ENCODE measurements at regions not wholly inside any gene's neighbourhood (a gene's known extent, or its start where the extent isn't known, plus 50 kb on each side); places are given as distances from the start of the nearest gene placed in this dataset.

DNA sequence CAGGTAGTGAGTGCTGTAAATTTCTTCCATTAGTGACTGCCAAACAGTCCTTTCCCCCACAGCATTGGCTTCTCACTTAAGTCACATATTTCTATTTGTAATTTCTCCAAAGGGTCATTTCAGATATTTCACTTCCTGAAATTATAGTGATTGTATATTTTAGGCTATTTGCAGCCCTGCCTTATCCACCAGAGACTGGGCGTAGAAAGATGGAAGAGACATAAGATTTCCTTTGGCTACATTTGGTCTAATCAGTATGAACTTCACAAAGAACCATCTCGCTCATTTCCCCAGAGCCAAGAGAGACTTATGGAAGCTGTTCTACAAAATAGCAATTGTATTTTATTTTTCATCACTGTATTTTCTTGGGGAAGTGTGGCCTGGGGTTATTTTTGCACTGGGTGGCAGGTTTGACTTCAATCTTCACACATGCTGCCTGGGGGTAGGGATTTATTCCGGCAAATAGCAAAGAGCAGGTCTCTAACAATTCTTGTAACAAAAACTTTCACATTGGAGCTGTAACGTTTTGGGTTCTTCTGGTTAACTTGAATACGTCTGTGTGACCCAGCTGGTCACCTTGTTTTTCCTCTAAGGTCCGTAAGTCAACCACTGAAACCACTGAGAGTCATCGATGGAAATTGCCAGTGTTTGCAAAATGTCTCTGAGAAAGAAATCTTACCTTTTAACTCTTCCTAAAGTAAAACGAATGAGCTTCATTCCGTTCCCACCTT lies 170.6 kb upstream of the SERPINE2 start:
- no peak for DNase-seq

DNA sequence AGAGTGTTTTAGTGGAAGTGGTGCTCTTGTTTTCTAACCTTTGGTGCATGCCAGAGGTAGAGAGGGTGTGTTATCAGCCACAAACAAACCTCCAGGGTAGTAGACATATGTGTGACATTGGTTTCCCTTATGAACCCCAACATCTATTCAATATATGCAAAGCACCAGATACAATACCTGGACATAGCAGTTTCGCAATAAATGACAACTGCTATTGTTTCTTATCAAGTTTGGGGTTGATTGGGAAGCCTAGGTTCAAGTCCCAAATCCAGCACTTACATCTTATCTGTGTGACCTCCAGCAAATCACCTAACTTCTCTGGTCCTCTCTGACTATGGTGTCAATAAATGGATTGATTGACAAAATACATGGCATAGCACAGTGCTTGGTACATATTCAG lies 169.4 kb upstream of the SERPINE2 start:
- DNase-seq, result no peak

DNA sequence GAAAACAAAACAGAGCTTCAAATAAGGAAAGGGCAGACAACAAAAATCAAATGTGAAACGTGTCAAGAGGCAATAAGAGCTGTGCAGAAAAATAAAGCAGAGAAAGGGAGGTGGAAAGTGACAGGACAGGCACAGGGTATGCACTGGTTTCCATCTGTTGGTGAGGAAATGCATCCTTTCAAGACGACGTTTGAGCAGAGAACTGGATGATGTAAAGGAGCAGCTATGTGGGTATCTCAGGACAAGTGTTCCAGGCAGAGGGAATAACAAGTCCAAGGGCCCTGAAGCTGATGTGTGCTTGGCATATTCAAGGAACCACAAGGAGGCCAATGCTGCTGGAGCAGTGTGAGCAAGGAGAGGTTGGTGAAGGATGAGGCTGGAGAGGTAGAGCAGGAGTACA lies 168.9 kb upstream of the SERPINE2 start:
- DNase-seq, result no peak

DNA sequence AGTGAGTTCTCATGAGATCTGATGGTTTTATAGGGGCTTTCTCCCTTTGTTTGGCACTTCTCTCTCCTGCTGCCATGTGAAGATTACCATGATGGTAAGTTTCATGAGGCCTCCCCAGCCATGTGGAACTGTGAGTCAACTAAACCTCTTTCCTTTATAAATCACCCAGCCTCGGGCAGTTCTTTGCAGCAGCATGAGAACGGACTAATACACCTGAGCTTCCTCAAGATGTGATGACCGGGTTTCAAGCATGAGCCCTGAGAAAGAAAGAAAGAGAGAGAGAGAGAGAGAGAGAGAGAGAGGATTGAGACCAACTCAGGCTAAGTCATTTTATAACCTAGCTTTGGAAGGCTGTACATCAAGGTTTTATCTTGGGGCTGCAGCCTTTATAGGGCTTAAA lies 167.7 kb upstream of the SERPINE2 start:
- DNase-seq, result no peak

DNA sequence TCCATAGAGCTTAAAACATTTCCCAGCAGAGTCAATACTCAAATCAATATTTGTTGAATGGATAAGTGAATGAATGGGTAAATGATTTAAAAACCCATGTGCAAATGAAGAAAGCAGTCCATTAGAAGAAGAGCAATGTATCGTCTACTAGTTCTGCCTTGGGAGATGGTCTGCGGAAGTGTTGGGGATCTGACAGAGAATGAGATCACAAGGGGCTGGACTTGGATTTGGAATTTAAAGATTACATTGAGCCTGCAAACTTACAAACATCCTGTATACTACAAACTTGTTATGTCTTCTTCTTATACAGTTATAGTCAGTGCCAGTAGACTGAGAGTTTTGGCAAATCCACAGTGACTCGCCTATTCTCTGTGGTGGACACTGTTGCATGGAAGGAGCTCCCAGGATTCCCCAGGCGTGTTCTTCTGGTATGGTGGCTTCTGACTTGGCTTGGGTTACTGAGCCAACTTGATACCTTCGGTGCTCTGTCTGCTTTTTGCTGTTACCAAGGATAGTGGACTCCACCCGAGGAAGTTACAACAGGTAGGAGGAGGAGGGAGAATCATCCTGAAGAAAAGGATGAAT lies 163.3 kb upstream of the SERPINE2 start:
- DNase-seq, result no peak

DNA sequence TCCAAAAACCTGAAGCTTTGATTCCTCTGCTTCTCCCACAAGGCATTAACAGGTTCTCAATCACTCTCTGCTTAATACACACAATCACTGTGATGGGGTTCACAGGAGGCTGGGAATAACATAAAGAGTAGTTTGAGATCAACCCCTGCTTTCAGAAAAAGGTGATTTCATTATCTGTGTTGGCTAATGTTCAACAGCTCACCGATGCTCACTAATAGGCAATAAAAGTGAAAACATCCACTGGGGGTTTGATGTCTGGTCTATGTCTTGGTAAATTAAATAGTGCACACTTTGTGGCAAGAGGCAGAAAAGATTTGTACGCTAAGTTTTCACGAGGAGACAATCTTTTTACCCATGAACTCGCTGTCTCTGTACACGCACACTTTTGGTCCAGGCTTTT lies 159.3 kb upstream of the SERPINE2 start:
- DNase-seq, result no peak

DNA sequence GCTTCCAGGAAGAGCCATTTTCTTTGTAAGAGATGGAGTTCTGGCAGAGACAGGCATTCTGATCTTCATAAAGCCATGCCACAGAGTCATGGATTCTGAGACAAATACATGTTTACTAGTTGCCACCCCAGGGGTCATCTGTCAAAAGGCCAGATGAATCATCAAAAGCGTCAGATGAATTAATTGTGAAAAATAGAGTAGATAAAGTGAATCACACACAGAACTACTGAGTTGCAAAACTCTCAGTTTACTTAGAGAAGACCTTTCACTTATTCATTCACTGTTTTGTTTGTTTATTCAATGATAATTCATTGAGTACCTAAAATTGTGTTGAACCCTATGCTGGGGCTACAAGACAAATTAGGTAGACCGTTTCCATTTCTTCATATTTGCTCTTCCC lies 157.7 kb upstream of the SERPINE2 start:
- no peak for DNase-seq

DNA sequence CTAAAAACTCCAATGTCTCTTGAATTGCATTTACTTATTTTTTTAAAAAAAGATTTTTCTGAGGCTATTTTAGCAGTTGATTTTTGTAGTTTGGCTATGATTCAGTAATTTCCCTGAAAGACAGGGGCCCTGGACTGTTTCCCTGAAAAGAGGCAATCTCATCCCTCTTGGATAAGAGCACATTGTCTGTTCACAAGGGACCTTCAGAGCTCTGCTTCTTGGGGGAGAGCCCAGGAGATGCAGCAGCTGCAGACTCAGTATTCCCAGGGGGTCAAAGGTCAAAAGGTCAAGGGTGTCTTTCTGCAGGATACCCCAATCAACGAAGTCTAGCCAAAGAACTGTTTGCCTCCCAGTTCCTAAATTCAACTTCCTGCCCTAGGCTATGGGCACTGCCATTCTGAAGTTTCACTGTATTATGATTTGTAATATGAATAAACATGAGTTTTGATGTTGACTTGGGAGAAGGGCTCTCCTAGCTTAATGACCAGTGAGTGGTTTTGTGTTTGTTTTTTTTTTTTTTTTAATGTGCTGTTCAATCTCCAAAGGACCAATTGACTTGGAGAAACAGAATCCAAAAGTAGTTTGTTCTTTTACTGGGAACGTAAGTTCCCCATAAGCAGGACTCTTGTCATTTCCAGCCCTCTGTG lies 157.0 kb upstream of the SERPINE2 start:
- DNase-seq, result no peak

DNA sequence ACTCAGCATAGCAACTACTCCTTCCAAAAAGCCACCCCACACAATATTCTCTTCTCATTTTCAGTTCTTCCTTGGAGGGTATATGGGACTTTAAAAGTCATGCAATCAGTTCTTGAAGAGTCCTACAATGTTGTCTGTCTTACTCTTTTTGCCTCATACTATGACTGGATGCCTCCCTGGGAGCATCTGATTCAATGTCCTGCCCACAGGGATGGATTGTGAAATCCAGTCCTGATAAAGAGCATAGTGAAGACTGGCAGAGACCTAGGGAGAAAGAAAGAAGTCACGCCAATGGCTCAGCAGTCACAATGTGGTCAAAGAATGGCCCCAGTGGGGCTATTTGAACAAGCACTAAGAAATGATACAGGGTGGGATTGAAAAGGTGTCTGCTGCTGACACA lies 155.1 kb upstream of the SERPINE2 start:
- no peak for DNase-seq

DNA sequence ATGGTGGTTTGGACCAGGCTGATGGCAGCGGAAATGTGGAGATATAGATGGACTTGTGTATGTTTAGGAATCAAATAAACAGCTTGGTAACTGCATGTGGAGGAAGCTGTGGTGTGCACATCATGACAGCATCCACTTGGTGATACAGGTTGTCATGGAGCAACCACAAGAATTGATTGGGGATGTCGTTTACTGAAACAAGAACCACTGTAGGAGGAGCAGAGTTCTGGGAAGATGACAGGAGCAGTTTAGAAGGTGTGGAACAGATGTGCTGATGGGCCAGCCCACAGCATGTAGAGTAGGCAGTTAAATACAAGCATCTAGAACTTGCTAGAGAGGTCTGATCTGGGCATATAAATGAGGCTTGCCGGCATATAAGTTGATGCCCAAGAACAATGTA lies 152.4 kb upstream of the SERPINE2 start:
- DNase-seq, result no peak

DNA sequence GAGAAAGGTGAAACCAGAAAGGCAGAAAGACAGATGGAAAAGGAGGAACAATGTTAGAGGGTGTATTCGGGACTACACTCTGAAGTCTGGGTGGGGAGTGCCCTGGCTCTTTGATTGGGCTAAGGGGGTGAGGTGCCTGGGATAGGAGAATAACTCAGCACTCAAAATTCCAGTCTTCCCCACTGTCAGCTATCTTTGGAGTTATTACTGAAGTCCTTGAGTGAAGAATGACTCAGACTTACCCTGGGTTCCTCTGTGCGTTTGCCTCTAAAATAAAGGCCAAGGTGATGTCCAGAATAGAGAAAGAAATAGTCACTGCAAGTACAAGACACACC lies 151.8 kb upstream of the SERPINE2 start:
- DNase-seq, result no peak

DNA sequence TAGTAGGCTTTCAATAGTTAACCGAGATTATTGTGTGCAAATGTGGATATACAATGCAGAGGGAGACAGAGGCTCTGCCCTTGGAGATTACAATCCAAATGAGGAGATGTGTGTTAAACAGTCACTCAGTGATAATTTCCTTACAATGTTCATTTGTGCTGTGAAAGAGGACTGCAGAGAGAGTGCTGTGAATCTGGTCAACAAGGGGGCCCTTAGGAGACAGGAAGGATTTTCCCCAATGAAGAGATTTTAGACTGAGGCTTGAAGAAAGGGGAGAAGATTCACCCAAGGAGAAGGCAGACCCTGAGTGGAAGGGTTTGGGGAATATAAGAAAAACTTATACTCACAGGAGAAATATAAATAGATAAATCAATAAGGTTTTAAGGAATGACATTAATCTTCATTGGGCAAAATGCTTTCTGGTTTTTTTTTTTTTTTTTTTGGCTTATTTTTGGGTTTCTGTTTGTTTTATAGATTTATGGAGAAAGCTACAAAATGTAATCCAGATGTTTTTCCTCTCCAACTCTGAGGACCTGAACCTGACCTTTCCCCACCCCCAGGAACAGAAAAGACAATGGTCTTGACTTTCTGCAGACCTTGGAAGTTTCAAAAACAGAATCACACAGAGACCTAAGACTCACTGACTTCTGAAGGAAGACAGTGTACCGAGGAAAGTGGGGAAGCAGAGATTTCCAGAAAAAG lies 151.3 kb upstream of the SERPINE2 start:
- DNase-seq, result no peak

DNA sequence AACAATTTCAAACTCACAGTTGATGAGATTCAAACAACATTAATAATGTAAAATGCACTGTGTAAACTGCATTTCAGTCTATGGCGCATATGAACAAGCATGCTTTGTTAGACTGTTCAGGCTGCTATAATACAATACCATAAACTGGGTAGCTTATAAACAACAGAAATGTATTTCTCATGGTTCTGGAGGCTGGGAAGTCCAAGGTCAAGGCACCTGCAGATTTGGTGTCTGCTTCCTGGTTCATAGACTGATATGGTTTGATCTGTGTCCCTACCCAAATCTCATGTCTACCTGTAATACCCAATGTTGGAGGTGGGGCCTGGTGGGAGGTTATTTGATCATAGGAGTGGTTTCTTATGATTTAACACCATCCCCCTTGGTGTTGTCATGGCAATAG lies 148.1 kb upstream of the SERPINE2 start:
- no peak for DNase-seq

DNA sequence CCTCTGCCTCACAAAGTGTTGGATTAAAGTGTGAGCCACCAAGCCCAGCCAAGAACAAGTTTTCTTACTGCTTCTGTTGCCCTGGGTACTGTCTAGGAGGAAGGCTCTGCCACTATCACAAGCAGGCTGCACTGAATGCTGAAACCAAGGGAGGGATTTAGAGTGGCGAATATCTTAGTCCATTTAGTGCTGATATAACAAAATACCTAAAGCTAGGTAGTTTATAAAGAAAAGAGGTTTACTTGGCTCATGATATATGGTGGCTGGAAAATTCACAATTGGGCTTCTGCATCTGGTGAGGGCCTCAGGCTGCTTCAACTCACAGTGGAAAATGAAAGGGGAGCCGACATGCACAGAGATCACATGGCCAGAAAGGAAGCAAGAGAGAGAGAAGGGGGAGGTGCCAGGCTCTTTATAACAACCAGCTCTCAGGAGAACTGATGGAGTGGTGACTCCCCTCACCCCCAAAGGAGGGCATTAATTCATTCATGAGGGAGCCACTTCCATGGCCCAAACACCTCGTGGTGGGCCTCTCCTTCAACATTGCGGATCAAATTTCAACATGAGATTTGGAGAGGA lies 146.0 kb upstream of the SERPINE2 start:
- no peak for DNase-seq

DNA sequence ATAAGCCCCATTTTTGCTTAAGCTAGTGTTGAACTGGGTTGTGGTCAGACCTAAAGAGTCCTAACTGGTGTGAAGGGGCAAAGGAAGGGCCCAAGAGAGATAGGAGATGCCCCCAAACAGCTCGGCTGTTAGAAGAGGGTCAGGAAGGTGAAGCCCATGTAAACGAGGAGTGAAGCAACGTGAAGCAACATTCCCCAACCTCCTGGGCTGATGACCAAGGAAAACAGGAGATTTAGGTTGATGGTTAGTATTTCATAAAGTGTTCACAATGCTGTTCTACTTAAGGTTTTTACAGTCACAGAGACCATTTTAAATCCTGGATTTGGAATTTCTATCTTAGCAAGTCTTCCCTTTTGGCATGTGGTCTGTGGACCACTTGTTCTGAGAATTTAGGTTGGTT lies 144.0 kb upstream of the SERPINE2 start:
- DNase-seq, result no peak

DNA sequence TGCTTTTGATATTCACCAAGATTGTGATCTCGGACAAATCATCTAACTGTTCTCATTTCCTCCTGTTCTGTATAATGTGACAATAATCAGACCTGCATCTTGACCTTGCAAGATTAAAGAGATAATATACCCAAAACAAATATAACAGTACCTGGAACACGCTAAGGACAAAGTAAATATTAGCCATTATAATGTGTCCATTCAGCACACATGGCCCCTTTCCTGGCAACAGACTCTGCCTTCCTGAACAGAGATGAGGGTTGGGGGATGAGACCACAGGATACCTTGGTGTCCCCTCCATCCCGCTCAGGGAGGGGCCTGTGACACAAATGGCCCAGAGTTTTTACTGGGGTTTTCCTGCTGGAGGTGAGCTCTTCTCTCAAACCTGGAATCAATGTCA lies 143.4 kb upstream of the SERPINE2 start:
- DNase-seq, result no peak

DNA sequence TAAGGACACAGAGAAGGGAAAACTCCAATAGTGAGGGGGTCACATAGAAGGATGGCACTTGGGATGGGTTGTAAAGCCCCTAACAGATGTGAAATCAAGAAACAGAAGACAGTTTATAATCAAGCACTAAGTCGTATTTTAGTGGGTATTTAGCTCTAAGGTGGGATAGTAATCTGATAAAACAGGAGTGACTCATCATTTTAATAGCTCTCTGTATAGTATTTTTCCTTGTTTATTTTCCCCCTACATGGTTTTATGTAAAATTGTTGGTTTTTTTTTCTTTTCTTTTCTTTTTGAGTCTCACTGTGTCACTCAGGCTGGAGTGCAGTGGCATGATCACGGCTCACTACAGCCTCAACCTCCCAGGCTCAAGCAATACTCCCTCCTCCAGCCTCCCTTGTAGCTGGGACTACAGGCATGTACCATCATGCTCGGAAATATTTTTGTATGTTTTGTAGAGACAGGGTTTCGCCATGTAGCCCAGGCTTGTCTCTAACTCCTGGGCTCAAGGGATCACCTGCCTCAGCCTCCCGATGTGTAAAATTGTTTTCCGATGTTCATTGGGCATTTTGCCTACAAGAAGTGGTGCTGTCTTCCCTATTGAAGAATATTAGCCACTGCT lies 142.6 kb upstream of the SERPINE2 start:
- DNase-seq, result no peak

DNA sequence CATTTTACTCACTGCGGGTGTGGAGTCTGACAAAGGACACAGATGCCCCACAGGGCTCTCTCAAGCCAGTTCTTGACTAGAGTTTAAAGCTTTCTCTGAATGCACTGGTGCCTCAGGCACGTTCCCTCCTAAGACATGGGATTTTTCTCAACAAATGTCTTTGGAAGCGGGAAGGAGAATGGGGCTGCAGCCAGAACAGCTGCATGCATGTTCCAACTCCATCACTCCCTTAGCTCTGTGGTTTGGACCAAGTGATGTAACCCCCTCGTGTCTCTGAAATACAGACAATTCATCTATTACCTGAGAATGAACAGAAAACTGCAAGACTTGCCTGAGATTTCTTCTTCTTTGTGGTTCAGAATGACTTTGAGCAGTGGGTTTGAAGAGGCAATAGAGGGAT lies 141.7 kb upstream of the SERPINE2 start:
- DNase-seq, result no peak

DNA sequence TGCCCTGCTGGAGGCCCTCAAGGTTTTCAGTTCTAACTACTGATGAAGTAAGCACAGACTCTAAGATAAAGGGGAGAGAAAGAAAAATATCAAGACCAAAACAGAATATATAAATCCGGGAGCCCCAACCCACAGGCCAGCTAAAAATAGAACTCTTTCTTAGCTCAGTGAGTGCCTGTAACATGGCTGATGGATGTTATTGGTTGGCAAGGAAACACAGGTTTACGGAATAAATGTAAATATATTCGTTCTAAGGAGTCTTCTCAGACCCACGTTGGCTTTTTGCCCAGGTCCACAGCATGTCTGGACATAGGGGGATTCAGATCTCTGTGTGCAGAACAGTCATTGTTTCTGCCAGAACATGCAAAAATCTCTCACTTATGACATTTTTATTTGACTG lies 139.0 kb upstream of the SERPINE2 start:
- DNase-seq, result no peak

DNA sequence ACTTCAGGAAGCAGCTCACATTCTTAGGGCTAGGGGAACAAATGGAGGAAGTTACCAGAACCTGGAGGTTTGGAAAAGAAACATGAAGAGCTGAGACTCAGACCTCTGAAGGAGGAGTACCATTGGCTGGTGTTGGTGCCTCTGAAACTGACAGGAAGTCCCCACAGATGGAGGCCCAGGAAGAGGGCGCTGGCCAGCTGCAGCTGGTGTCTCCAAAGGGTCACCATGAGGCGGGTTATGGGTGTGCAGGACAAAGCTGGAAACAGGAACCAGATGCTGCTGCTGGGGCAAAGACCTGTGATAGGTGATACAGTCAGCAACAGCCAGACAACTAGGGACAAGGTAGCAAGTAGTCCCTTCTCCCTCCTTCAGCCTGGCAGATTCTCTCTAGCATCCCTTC lies 136.5 kb upstream of the SERPINE2 start:
- no peak for DNase-seq

DNA sequence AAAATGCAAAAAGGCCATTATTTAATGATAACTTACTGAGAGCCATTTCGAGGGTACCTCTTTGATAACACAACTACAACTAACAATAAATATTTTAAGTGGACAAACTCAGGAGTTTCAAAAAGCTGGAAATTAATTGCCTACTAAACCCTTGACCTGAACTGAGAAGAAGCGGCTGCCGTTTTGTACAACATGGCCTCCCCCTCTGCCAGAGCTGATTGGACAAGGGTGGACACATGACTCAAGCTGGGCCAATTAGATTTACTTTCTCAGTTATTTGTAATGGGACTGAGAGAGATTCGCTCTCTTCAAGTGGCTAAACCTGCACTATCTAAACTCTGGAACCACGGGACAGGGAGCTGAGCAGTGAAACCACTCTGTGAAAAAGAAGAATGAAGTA lies 135.9 kb upstream of the SERPINE2 start:
- no peak for DNase-seq

DNA sequence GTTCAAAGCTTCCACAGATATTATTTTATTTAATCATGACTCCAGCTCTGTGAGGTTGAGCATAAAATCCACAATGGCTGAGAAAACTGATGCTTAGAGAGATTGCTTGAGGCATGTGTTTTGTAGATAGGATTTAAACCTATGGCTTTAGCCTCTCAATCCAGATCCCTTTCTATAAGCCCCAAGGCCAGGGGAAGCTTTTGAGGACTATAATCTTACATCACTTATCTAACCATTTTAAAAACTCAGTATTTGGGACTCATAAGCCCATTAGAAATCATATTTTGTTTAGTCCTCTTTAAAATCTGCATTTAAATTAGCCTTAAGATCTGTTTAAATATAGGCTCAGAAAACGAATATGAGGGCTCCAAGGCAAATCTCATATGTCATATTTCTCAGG lies 135.4 kb upstream of the SERPINE2 start:
- no peak for DNase-seq

DNA sequence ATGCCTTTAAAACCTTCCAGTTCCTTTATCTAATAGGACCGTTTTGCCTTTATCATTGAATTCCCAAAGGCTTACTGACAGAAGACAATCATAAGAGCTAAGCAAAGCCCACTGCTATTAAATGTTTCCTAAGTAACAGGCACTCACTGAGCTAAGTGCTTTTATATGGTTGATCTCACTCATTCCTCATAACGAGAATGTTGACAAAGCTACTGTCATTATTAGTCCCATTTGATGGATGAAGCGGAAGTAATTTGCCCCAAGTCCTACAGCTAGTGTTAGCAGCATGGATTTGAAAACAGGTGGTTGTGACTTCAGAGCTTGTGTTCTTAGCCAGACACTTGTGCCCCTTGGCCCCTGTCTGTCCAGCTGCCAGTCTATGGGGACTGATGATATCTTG lies 134.8 kb upstream of the SERPINE2 start:
- DNase-seq, result no peak

Measured in CD4-positive, alpha-beta T cell treated with Interleukin-12 subunit alpha and Interleukin-12 subunit beta, for 1 hour (primary cell).